Esophagus muscularis mucosa (tissue), 4 donors: ENCODE measurements at regions not wholly inside any gene's neighbourhood (a gene's known extent, or its start where the extent isn't known, plus 50 kb on each side); places are given as distances from the start of the nearest gene placed in this dataset.

Experiments used
- DNase-seq: peaks from one replicate; pipeline ENCODE4 v3.0.0-alpha.2; 2017; ENCODE audit errors: extremely low spot score
- H3K27ac ChIP-seq, 4 donors: fragments of 200-600 bp; sonication (generic); replicated peaks in 1 of 4; 1 replicate in 3 of 4; 2 replicates in 1 of 4; pipeline ENCODE4 v1.5.1; 2016 to 2019; ENCODE audit warnings: mild to moderate bottlenecking in 1 of 4
- H3K27me3 ChIP-seq, 4 donors: fragments of 200-600 bp; sonication (generic); one replicate each; pipeline versions ENCODE4 v1.5.1 to v1.6.0; 2016 to 2019
- H3K36me3 ChIP-seq, 4 donors: fragments of 200-600 bp; sonication (generic); one replicate each; pipeline ENCODE4 v1.5.1; 2016 to 2019
- H3K4me1 ChIP-seq, 4 donors: fragments of 200-600 bp; sonication (generic); one replicate each; pipeline ENCODE4 v1.5.1; 2016 to 2019
- H3K4me3 ChIP-seq, 4 donors: fragments of 200-600 bp; sonication (generic); 1 replicate in 2 of 4; 2 replicates in 2 of 4; pipeline ENCODE4 v1.5.1; 2016 to 2019; ENCODE audit warnings: mild to moderate bottlenecking in 4 of 4, moderate library complexity in 1 of 4
- H3K9me3 ChIP-seq, 4 donors: fragments of 200-600 bp; sonication (generic); 1 replicate in 3 of 4; 2 replicates in 1 of 4; pipeline ENCODE4 v1.5.1; 2016 to 2019
- EP300 ChIP-seq: sonication (generic); formaldehyde crosslinking; IDR thresholded peaks from one replicate; pipeline ENCODE4 v1.6.1; 2017; ENCODE audit warnings: antibody characterized with exemption
- POLR2A ChIP-seq: fragments of 450-650 bp; IDR thresholded peaks from one replicate; pipeline ENCODE4 v1.6.1; 2017; ENCODE audit warnings: antibody characterized with exemption, moderate library complexity, mild to moderate bottlenecking, low read depth
- POLR2AphosphoS5 ChIP-seq, 2 donors: sonication (generic); formaldehyde crosslinking; IDR thresholded peaks; one replicate each; pipeline ENCODE4 v1.6.1; 2017; ENCODE audit warnings: antibody characterized with exemption in 2 of 2
- WGBS: methylation state at CpG from one replicate; pipeline ENCODE4 v1.1.5; 2018; 5-methylcytosine and 5-hydroxymethylcytosine counted together
- intact Hi-C: fragments of 100-400 bp; cut with DNase I; formaldehyde crosslinking; loops from one replicate; pipeline ENCODE4 v1.15.1; 2023
- TF ChIP-seq, protein P1 (sequence below), 3 experiments: fragments of 200-600 bp in 2 of 3; fragments of 450-650 bp in 1 of 3; sonication (generic) in 2 of 3; IDR thresholded peaks; one replicate each; pipeline ENCODE4 v1.5.1; 2017 to 2019; ENCODE audit warnings: antibody characterized with exemption in 3 of 3, mild to moderate bottlenecking in 2 of 3, moderate library complexity in 1 of 3

DNA sequence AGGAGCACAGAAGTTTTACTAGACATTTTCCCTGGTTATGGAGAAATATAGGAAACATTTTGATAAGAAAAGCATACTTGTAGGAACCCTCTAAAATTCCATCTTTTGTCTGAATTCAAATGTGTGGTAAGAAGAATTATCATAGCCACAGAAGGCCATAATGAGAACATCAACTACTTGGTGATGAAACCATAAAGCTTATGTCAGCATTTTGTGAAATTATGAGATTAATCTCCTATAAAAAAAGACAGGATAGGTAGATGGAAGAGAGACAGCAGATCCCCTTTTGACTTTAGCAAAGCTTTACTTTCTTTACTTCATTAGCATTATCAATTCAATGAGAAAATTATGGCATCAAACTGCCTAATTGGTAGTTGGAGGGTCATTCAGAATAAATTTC is 697.0 kb downstream of the IGSF11 start:
- Histone ChIP-seq H3K27ac (no peak overlapping the region), H3K4me3 (no peak overlapping the region), H3K36me3 (no peaks in the 10 kb centered on the region), H3K9me3 (peaks cover 0 to 8% (median 2%) of the 10 kb centered on the region in 4 donors), H3K4me1 (no peaks in the 10 kb centered on the region), H3K27me3 (no peaks in the 10 kb centered on the region)
- TF ChIP-seq POLR2A (no peak), POLR2AphosphoS5 (IDR thresholded peaks at IDR 0.05) (no peak), EP300 (no peak)
- TF ChIP-seq, protein P1, sequence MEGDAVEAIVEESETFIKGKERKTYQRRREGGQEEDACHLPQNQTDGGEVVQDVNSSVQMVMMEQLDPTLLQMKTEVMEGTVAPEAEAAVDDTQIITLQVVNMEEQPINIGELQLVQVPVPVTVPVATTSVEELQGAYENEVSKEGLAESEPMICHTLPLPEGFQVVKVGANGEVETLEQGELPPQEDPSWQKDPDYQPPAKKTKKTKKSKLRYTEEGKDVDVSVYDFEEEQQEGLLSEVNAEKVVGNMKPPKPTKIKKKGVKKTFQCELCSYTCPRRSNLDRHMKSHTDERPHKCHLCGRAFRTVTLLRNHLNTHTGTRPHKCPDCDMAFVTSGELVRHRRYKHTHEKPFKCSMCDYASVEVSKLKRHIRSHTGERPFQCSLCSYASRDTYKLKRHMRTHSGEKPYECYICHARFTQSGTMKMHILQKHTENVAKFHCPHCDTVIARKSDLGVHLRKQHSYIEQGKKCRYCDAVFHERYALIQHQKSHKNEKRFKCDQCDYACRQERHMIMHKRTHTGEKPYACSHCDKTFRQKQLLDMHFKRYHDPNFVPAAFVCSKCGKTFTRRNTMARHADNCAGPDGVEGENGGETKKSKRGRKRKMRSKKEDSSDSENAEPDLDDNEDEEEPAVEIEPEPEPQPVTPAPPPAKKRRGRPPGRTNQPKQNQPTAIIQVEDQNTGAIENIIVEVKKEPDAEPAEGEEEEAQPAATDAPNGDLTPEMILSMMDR (IDR thresholded peaks at IDR 0.05), result no peak
- DNase-seq, result no peak
- intact Hi-C loops, result no loop called here

DNA sequence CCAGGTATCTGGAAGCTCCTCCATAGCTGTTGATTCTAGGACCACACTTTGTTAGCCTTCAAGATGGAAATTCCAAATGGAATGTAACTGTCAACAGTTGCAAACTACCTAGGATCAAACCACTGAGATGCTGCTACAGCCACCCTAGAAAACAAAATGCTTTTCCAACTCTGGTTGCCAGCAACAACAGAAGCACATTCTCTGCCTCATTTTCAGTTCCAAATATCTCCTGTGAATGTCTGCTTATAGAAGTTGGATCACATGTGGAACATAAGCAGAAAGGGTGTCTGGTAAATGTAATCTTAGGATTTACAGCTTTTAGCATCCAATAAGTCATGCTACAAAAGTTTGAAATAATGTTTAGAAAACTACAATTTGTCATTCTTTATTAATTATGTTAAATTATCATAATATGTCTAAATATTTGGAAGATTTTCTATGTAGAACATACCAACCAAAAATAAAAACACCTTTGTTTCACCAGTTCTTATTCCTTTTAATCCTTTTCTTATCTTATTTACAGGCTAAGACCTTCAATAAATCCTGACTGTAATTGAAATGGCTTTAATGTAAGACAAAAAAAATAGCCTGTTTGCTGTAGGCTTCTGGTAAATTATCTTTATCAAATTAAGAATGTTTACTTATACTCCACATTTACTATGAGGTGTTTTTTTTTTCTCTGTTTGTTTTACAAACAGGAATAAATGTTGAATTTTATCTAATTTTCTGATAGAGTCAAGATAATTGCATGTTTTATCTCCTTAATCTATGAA is 687.1 kb downstream of the IGSF11 start:
- Histone ChIP-seq H3K27me3 (no peaks in the 10 kb centered on the region), H3K4me3 (no peak overlapping the region), H3K27ac (no peak overlapping the region), H3K9me3 (no peaks in the 10 kb centered on the region), H3K36me3 (no peaks in the 10 kb centered on the region), H3K4me1 (no peaks in the 10 kb centered on the region)
- DNase-seq, result no peak
- no peak for TF ChIP-seq EP300
- no peak for TF ChIP-seq POLR2AphosphoS5 (IDR thresholded peaks at IDR 0.05)
- no peak for TF ChIP-seq POLR2A
- TF ChIP-seq, protein P1 (IDR thresholded peaks at IDR 0.05), result no peak
- intact Hi-C loops, result no loop called here

DNA sequence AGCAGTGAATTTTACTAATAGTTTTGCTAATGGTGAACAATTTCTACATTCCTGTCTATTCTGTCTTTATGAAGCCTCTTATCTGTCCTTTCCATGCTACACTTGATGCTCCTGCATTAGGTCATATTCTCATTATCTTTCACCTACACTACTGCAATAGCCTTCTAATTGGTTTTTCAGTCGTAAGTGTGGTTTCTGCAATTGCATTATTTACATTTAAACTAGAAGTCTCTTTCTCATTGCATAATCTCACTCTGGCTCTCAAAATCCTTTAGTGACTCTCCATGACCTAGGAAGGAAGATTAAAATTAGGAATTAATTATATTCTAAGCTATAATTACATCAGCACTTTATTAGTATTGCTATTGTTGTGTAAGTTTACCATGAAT is 686.5 kb downstream of the IGSF11 start:
- Histone ChIP-seq H3K27ac (no peak overlapping the region), H3K4me3 (no peak overlapping the region), H3K9me3 (no peaks in the 10 kb centered on the region), H3K27me3 (no peaks in the 10 kb centered on the region), H3K36me3 (no peaks in the 10 kb centered on the region), H3K4me1 (no peaks in the 10 kb centered on the region)
- TF ChIP-seq POLR2A (no peak), POLR2AphosphoS5 (IDR thresholded peaks at IDR 0.05) (no peak), EP300 (no peak)
- TF ChIP-seq, protein P1 (IDR thresholded peaks at IDR 0.05), result no peak
- intact Hi-C loops, result no loop called here
- 68% methylated on average over 1 of the region's 1 CpG for WGBS
- DNase-seq, result no peak

DNA sequence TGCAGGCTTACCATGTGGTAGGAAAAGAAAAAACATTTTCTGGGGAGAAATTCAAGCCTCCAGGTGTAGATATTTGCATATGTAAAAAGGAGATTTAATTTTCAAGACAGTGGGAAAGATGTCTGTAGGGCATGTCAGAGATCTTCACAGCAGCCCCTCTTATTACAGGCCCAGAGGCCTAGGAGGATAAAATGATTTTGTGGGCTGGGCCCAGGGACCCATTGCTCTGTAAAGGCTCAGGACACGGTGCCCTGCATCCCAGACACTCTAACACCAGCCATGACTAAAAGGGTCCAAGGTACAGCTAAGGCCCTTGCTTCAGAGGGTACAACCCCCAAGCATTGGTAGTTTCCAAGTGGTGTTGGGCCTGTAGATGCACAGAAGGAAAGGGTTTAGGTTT is 680.1 kb downstream of the IGSF11 start:
- Histone ChIP-seq H3K4me3 (no peak overlapping the region), H3K27ac (no peak overlapping the region), H3K36me3 (no peaks in the 10 kb centered on the region), H3K9me3 (peaks cover 0 to 28% (median 8%) of the 10 kb centered on the region in 4 donors), H3K4me1 (no peaks in the 10 kb centered on the region), H3K27me3 (no peaks in the 10 kb centered on the region)
- TF ChIP-seq EP300, result no peak
- no peak for TF ChIP-seq POLR2A
- TF ChIP-seq, protein P1 (IDR thresholded peaks at IDR 0.05), result no peak
- no peak for TF ChIP-seq POLR2AphosphoS5 (IDR thresholded peaks at IDR 0.05)
- 33% methylated on average over 1 of the region's 1 CpG for WGBS
- no peak for DNase-seq
- intact Hi-C loops, result no loop called here
